KBM-7 (cell line): ENCODE measurements at regions not wholly inside any gene's neighbourhood (a gene's known extent, or its start where the extent isn't known, plus 50 kb on each side); places are given as distances from the start of the nearest gene placed in this dataset.
"Not testable (repeated sequence)": the region's sequence is repeated elsewhere in the genome, so short reads cannot be mapped to it uniquely, and the experiment has no call there.

Experiments
- DNase-seq: peaks from one replicate; pipeline ENCODE4 v3.0.0-alpha.2; 2015
- in situ Hi-C: fragments of 300-500 bp; cut with MboI; formaldehyde crosslinking; loops from 2 replicates; pipeline ENCODE4 v1.14.3; 2020; ENCODE audit warnings: low sequenced_read_pairs, low pct_unique_long_range_greater_than_20kb, mixed read lengths

DNA sequence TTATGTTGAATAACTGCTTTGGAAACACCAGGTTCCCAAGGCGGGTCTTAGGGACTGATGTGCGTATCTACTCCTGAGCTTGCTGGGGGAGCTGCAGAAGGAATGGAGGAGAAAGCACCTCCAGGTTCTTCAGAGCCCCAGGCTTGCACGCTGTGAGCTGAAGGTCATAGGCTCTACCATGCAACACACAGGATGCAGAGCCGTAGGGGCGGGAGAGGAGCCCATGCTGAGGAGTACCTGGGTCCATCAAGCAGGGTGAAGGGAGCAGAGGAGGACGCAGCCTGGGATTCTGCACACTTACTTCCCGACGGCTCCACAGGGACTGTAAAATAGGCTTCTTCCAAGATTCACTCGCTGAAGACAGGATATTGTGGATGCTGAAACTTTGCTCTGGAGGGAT, 426.5 kb upstream of the FRG1 start:
- in situ Hi-C loops, result no loop called here
- DNase-seq, result no peak

DNA sequence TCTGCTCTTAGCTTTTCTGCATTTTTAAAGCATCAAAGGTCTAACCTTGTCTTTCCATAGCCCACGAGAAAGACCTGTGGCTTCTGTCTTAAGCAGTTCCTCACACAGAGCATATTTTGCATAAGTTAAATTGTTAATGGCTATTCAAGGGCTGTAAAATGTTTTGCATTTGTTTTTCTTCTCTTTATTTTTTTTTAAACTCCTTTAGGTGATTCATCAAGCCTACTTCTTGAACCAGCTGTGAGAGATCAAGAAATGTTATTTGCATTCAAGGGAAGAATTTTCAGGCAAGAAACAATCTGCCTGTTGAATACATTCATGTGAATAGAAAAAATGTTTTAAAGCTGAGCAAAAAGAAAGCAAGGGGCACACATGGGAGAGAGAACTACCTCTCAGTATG, 423.8 kb upstream of the FRG1 start:
- in situ Hi-C loops, result no loop called here
- no peak for DNase-seq

DNA sequence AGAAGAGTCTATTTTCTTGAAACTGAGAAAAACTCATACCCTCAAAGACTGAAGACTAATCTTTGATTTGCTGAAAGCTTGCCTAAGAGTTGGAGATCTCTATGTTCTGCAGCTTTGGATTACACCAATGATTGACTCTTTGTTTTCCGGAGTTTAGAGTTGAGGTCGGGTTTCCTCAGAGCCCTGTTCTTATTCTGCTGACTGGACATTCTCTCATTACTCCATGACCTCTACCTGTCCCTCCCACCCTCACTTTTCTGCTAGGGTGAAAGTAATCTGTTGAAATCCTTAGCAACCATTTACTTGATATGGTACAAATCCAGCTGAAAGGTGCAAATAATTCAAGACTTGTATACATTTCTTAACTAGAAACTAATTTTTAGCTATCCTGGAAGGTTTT, 421.5 kb upstream of the FRG1 start:
- in situ Hi-C loops, result no loop called here
- DNase-seq, result no peak

DNA sequence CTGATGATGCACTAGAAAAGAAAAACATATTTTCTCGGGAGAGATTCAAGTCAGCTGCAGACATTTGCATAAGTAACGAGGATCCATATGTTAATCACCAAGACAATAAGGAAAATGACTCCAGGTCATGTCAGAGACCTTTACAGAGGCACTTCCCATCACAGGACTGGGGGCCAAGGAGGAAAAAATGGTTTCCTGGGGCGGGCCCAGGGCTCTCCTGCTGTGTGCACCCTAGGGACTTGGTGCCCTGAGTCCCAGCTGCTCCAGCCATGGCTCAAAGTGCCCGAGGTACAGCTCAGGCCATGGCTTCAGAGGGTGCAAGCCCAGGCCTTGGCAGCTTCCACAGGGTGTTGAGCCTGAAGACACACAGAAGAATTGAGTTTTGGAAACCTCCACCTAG, 415.4 kb upstream of the FRG1 start:
- in situ Hi-C loops, result no loop called here
- DNase-seq, result no peak

DNA sequence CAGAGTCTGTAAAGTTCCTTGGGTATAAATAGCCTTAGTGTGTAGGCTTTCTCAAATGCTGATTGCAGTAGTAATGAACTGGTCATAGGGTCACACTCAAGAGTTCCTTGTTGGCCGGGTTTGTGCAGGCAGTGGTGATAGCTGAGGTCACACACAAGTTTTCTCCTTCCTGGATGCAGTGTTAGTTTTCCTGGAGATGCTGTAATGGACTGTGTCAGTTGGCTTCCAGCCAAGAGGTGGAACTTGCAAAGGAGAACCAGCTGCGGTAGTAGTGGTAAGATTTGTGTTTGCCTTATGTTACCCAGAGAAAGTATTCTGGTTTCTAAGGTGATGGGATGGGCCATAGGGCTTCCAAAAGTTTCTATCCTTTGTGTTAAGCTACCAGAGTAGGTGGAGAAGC, 409.8 kb upstream of the FRG1 start:
- in situ Hi-C loops, result no loop called here

DNA sequence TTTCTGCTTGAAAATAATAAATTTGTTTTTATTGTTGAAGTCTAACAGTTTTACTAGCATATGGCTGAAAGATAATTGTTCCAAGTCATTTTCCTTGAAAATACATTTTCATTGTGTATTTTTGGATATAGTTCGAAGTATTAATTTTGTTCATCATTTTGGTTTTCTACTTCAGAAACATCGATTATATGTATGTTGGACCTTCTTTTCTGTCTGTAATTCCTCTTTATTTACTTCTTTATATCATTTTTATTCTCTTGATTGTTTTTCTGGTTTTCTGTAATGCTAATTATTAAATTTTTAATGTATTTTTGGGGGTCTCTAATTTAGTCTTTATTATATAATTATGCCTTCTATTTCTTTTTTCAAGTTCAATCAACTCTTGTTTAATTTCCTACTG, 407.1 kb upstream of the FRG1 start:
- in situ Hi-C loops, result no loop called here
- DNase-seq, result no peak

More for the DNA sequence above, 409.8 kb upstream of the FRG1 start:
- no peak for DNase-seq

DNA sequence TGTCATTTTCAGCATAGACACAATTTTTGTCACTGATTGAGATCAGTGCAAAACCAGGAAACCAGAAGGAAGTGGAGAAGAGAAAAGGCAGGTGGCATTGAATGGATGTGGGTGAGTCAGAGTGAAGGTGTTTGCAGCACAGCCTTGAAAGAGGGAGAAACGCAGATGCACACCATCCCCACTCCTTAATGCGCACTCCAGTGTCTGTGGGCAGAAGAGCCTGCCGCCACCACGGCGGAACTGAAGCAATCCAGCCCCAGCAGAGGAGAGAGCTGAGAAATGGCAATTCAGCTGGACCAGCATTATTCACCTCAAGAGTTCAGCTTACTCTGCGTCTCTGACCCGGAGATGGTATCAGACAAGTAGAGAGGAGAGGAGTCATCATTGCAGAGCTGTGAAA, 393.1 kb upstream of the FRG1 start:
- no peak for DNase-seq
- in situ Hi-C loops, result no loop called here

DNA sequence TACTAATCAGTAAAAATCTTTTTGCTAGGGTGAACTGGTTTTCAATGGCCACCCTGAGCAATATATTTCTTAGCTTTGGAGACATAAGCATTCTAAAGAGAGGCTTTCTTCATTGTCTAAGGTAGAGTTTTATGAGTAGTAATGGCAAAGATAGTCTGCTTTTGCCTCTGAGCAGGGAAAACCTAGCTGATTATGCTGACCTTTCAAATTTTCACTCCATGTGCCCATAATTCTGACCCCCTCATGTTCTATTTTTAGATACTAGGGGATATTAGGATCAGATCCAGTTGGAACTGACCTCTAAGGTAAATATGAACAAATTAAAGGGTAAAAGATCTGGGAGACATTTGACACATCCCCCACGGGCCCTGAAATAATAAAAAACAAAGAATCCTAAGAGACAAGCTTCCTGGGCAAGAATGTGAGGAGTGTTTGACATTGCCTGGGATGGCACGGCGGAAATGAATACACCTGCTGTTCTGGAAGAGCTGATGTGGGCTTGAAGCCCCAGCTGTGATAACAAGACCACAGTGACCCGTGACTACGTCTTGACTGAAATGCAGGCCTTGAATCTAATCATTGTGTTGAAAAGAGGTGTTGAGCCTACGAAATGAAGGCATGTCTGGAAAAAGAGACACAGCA, 392.1 kb upstream of the FRG1 start:
- DNase-seq, result no peak
- in situ Hi-C loops, result no loop called here

DNA sequence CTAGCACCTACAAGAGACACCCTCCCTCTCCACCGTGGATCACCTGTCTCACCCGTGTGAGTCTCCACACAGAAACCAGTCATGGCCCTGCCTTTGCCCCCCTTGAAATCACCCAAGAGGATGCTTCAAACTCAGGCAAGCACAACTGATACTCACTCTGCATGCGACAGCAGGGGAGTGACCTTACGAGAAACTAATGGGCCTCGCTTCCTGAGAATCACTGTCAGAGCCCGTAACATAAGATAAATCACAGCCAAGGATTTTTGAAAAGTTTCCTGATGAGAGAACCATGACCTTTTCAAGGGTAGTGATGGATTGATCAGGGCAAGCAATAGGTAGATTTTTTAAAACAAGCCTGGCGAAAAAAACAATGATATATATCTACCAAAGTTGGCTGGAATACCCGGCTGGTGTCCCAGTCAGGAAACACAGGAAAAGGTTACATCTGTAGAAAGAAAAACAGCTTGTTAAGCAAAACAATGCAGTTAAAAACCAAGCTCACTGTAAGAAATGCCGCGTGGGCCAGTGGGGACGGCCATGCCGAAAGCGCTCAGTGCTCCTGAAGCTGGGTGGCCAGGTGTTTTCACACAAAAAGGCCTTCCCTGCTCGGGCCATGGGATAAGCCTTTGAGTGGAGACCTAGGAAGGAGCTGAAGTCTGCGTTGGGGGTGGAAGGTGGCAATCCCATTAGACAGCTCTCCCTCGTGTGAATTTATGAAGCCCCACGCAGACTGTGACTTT, 388.6 kb upstream of the FRG1 start:
- in situ Hi-C loops, result not testable (repeated sequence)

DNA sequence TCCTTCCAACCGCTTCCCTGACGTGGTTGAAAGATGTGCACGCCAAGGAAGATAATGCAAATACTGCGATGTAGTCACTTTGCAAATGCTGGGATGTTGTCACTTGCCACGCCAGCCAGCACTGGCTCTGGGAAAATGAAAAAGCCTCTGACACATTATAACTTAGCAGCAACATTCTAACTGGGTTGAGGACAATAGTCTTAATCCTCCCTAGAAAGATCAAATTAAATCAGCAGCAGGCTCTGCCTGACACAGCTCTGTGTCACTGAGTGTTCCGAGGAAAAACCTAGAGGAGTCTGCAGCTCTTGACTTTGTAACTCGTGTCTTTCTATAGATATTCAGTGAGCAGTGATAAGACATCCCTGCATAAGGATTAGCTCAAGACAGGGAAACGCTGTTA, 380.1 kb upstream of the FRG1 start:
- in situ Hi-C loops, DNase-seq: not testable (repeated sequence)

More for the DNA sequence above, 388.6 kb upstream of the FRG1 start:
- not testable (repeated sequence) for DNase-seq

DNA sequence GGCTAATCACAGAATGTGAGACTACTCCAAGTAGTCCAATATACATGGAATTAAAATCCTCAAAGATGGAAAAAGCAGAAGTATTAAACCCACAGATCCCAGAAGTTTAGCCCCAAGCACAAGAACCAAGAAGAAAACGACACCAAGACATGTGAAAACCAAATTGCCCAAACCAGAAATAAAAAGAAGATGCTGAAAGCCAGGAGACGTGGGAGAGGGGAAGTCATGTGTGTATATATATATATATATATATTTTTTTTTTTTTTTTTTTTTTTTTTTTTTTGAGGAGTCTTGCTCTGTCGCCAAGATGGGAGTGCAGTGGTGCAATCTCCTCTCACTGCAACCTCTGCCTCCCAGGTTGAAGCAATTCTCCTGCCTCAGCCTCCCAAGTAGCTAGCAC, 376.9 kb upstream of the FRG1 start:
- DNase-seq, in situ Hi-C loops: not testable (repeated sequence)

DNA sequence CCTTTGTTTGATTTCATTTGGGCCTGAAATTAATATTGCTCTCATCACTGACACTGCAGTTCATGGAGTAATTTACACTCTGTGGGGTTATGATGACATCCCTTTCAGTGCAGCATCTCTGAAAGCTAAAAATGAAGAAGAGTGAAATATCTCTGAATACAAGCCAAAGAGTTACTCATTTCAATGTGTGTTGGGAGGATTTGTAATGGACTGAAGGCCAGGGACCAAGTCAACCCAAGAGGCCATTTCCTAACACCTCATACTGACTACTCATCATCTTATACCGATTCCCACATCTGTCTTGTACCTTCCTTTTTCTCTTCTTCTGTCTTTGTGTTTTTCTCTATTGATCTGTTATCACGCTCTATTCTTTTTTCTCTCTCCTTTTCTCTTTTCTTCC, 374.4 kb upstream of the FRG1 start:
- in situ Hi-C loops, DNase-seq: not testable (repeated sequence)

DNA sequence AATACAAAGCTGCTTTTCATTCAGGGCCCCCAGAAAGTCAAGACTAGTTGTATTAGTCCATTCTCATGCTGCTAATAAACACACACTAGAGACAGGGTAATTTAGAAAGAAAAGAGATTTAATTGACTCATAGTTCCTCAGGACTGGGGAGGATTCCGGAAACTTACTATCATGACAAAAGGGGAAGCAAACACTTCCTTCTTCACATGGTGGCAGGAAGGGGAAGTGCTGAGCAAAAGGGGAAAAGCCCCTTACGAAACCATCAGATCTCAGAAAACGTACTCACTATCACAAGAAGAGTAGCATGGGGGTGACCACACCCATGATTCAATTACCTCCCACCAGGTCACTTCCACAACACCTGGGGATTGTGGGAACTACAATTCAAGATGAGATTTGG, 373.8 kb upstream of the FRG1 start:
- peak; percentile 71 for DNase-seq
- in situ Hi-C loops, result not testable (repeated sequence)

DNA sequence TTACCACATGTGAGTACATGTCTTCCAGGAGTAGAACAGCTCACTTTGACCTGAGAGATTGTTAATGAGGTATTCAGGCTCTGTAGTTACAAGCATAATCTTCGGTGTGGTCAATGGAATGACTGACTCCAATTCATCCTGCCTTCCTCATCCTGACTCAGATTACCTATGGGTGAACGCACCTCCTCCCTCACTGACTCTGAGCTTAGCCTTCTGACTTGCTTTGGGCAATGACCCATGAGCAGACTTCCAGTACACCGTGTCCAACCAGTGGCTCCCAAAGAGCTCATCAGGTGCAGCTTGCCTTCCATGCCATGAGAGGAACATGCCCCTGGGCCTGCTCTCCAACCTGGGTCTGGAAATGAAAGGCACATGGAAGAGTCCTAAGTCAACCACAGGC, 361.0 kb upstream of the FRG1 start:
- in situ Hi-C loops, DNase-seq: not testable (repeated sequence)

DNA sequence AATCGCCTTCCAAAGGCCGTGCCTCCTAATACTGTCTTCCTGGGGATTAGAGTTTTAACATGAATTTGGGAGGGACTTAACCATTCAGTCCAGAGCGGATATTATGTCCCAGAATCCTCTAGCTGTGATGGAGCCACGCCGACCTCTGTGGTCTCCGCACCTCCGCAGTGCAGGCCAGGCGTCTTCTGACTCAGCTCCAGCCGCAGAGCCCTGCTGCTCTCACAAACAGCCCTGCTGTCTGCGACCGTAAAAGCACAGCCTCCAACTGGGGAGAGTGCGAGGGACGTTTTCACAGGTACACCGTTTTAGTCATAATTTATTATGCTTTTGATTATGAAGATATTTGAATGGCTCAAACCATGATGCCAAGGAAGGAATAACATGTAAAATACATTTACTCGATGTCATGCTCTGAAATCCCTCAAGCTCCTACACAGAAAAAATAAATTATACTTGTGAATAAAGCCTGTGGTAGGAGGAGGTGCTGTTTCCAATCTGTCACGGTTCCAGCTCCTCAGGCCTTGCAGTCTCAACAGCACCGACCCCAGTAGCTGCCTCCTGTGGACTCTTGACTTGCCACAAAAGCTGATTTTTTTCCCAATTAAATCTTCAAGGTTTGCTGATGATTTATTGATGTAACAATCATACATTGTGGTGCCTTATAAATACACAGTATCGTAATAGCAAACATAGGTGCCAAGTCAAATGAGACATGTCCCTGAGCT, 353.6 kb upstream of the FRG1 start:
- DNase-seq, in situ Hi-C loops: not testable (repeated sequence)

DNA sequence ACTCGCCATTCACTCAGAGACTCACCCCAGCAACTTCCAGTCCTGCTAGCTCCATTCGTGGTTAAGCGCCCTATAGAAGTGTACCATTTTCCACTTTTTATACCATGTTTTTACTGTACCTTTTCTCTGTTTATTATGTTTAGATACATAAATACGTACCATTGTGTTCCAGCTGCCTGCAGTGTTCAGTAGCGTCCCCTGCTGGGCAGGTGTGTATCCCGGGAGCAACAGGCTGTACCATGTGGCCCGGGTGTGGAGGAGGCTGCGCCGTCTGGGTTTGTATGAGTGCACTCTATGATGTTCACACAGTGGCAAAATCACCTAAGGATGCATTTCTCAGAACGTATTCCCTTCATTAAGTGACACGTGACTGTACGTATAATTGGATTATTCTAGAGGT, 351.5 kb upstream of the FRG1 start:
- DNase-seq, in situ Hi-C loops: not testable (repeated sequence)

DNA sequence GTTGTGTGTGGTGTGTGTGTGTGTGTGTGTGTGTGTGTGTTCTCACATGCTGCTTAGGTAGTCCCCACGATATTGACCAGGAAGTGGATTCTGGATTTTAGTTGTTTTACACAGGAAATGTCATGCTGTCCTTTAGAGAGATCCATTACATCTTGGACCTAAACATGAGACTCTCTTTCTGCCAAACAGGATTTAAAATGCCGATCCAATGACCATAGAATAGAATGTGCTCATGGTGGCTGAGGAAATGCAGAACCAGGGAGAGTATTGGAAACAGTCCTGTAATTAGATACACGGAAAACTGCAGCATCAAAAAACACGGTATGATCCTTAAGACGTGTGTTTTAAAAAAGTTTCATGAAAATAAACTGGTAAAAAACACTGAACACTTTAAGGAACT, 347.8 kb upstream of the FRG1 start:
- no peak for DNase-seq
- in situ Hi-C loops, result no loop called here

DNA sequence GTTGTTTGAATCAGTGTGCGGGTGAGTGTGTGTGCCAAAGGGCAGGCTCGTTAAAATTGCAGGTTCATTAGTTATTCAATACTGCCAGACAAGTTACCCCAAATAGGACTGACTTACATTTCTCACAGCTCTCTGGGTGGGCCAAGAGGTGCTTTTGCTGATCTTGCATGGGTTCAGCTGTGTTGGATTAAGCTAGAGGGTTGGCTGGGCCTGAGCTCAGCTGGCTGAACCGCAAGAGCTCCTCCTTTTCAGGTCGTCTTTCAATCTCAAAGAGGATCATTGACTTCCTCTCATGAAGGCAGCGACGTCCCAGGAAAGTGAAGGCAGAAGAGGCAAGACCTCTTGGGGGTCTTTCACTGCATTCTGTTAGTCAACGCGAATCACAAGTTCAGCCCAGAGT, 343.3 kb upstream of the FRG1 start:
- in situ Hi-C loops, result no loop called here
- no peak for DNase-seq

DNA sequence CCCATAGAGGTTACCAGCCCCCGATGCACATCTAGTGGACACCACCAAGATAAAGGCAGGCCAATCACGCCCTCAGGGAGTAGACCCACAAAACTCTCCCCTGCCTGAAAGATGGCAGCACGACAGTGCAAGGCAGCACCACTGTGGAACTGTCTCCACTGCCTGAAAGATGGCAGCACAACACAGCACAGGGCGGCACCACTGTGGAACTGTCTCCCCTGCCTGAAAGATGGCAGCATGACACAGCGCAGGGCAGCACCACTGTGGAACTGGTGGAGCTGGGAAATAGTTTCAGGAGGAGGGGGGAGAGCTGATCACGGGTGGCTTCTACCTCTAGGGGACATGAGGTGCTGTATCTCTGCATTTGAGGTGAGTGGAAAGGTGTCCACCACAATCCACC, 340.4 kb upstream of the FRG1 start:
- DNase-seq, result no peak
- in situ Hi-C loops, result no loop called here

DNA sequence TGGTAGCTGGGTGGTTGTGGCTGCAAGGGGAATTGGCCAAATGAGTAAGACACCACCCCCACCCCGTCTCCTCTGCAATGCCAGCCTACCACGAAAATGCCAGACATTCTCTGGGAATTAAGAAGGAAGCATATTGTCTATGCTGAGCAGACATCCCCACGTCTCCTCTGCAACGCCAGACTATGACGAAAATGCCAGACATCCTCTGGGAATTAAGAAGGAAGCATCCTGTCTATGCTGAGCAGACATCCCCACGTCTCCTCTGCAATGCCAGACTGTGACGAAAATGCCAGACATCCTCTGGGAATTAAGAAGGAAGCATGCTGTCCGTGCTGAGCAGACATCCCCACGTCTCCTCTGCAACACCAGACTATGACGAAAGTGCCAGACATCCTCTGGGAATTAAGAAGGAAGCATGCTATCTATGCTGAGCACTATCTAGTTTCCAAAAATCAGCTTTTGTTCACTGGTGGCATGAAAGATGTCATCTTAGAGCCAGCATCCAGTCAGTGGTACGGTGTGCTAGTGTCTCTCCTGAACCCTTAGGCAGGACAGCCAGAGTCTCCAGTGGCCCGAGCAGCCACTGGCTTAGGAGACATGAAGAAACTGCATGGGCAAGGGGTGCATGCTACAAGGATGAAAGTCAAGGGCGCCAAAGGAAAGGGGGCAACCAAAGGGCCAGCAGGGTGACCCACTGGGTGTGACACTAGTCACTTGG, 339.8 kb upstream of the FRG1 start:
- DNase-seq, result no peak
- in situ Hi-C loops, result no loop called here
